ENCODE measurements at regions not wholly inside any gene's neighbourhood (a gene's known extent, or its start where the extent isn't known, plus 50 kb on each side); places are given as distances from the start of the nearest gene placed in this dataset.

DNA sequence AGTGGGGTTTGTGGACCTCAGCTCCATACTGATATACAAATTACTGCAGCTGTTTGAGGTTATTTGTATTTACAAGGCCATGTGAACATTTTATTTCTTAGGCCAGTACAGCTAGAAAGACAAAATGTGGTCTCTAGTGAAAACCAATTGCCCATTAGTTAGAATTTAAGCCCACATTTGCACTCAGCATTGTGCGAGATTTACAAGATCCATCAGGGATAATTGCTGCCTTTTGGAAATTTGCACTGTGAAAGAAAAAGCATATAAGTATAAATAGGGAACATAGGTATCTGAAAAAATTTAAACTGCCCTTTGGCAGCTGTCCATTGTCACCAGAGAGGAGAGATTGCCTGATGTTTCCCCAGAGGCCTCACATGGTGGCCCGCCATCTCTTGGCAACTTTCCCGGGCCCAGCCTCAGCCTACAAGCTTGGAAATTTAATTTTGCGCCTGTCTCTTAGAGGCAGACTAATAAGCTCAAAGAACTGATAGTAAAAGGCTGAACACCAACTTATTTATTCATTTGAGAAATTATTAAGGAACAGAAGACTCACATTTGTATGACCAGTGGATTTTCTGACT lies 120.7 kb downstream of the MAP3K21 start:
- WGBS, 2 donors, result 42 to 51% methylated on average over 4 of the region's 4 CpGs
- H3K9me3 ChIP-seq, result peaks cover 0 to 13% (median 0%) of the 10 kb centered on the region in 11 donors
- no peak overlapping the region for H3K4me3 ChIP-seq
- no peaks in the 10 kb centered on the region for H3K36me3 ChIP-seq
- ATAC-seq (no peak), DNase-seq (peak in 1 of 2 donors; percentile 35)
- TF ChIP-seq, protein P1, sequence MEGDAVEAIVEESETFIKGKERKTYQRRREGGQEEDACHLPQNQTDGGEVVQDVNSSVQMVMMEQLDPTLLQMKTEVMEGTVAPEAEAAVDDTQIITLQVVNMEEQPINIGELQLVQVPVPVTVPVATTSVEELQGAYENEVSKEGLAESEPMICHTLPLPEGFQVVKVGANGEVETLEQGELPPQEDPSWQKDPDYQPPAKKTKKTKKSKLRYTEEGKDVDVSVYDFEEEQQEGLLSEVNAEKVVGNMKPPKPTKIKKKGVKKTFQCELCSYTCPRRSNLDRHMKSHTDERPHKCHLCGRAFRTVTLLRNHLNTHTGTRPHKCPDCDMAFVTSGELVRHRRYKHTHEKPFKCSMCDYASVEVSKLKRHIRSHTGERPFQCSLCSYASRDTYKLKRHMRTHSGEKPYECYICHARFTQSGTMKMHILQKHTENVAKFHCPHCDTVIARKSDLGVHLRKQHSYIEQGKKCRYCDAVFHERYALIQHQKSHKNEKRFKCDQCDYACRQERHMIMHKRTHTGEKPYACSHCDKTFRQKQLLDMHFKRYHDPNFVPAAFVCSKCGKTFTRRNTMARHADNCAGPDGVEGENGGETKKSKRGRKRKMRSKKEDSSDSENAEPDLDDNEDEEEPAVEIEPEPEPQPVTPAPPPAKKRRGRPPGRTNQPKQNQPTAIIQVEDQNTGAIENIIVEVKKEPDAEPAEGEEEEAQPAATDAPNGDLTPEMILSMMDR (IDR thresholded peaks at IDR 0.05), result no peak
- intact Hi-C loops (cut with DNase I), result loop anchor here in 2 of 10 donors (10.0 kb wide), 1 partner anchor 347 kb away; no protein-coding TSS in a partner anchor
- H3K4me1 ChIP-seq, result peaks cover 0 to 2% (median 0%) of the 10 kb centered on the region in 9 donors
- no peak overlapping the region for H3K27ac ChIP-seq
- H3K27me3 ChIP-seq, result peaks cover 0 to 5% (median 0%) of the 10 kb centered on the region in 7 donors

DNA sequence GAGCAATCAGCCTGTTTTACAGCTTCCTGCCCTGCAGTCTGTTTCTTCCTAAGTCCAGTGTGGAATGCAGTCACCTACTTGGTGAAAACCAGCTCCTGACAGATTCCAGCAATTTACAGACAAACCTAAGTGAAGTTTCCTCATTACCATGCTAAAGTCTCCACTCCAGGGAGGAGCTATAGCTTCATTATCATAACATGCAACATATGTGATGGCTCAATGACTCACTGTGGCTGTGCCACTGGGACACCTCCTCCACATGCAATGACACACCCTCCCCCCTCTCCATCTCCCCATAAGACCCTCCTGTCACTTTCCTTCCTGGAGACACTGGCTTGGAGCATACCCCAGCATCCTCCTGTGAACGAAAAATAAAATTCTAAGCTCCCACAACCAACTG lies 125.2 kb downstream of the MAP3K21 start:
- no peak overlapping the region for H3K4me3 ChIP-seq
- intact Hi-C loops (cut with DNase I), result no loop called here
- no peak overlapping the region for H3K27ac ChIP-seq
- TF ChIP-seq, protein P1 (IDR thresholded peaks at IDR 0.05), result no peak
- DNase-seq, result no peak
- H3K9me3 ChIP-seq, result no peaks in the 10 kb centered on the region
- no peaks in the 10 kb centered on the region for H3K4me1 ChIP-seq
- no peak for ATAC-seq
- WGBS, 2 donors, result 49 to 81% methylated on average over 1 of the region's 1 CpG
- H3K27me3 ChIP-seq, result peaks cover 0 to 5% (median 0%) of the 10 kb centered on the region in 7 donors
- no peaks in the 10 kb centered on the region for H3K36me3 ChIP-seq

DNA sequence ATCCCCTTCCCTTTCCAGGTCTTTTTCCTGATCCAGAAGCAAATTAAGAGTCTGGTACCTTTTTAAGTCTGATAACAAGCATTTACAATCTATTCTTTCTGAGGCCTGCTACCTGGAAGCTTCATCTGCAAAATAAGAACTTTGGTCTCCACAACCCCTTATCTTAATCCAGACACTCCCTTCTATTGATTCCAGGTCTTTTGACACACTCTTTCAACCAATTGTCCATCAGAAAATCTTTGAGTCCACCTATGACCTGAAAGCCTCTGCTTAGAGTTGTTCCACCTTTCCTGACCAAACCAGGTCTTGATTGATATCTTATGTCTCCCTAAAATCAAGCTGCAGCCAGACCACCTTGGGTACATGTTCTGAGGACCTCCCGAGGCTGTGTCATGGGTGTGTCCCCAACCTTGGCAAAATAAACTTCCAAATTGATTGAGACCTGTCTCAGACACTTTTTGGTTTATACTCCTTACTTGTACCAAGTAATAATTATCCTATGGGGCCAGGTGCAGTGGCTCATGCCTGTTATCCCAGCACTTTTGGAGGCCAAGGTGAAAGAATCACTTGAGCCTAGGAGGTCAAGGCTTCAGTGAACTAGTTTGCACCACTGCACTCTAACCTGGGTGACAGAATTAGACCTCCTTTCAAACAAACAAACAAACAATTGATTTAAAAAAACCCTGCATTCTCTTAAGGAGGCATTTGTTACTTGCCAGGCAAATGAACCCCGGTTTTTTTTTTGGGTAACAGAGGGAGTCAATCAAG lies 126.1 kb downstream of the MAP3K21 start:
- Histone ChIP-seq H3K4me1 (no peaks in the 10 kb centered on the region), H3K27me3 (peaks cover 0 to 5% (median 0%) of the 10 kb centered on the region in 7 donors), H3K9me3 (no peaks in the 10 kb centered on the region), H3K36me3 (no peaks in the 10 kb centered on the region), H3K4me3 (no peak overlapping the region), H3K27ac (no peak overlapping the region)
- 79 to 87% methylated on average over 2 of the region's 2 CpGs for WGBS, 2 donors
- intact Hi-C loops (cut with DNase I), result no loop called here
- TF ChIP-seq, protein P1 (IDR thresholded peaks at IDR 0.05), result no peak
- no peak for ATAC-seq
- no peak for DNase-seq

DNA sequence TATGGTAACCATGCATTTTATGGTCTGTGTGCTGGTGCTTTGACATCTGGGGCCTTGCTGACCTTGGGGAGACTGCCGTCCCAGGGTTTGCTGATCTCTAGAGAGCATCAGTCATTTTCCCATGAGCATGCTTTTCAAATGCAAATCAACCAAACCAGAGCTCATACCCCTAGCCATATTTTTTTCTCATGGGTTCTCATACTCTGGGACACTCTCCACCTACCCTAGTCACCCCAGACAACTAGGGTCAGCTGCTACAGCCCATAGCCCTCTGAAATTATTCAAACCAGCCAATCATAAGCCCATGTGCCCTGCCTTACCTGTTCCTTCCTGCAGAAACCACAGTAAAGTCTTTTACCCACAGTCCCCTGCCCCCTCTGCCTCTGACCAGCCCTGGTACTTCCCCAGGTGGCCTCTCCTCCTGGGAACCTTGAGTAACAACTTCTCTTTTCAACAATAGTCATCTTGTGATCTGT lies 132.0 kb downstream of the MAP3K21 start:
- DNase-seq (no peak), ATAC-seq (no peak)
- no peaks in the 10 kb centered on the region for H3K9me3 ChIP-seq
- peaks cover 0 to 4% (median 0%) of the 10 kb centered on the region in 7 donors for H3K27me3 ChIP-seq
- H3K36me3 ChIP-seq, result no peaks in the 10 kb centered on the region
- WGBS, 2 donors, result 67 to 72% methylated on average over 1 of the region's 1 CpG
- no peaks in the 10 kb centered on the region for H3K4me1 ChIP-seq
- intact Hi-C loops (cut with DNase I), result no loop called here
- TF ChIP-seq, protein P1 (IDR thresholded peaks at IDR 0.05), result no peak
- no peak overlapping the region for H3K27ac ChIP-seq
- H3K4me3 ChIP-seq, result no peak overlapping the region
